Erythroblast (primary cell): ENCODE measurements at regions not wholly inside any gene's neighbourhood (a gene's known extent, or its start where the extent isn't known, plus 50 kb on each side); places are given as distances from the start of the nearest gene placed in this dataset.

Experiments used
- GATA1 ChIP-seq: IDR thresholded peaks from 2 replicates; pipeline ENCODE4 v1.6.1; 2011; ENCODE audit warnings: low read depth, mild to moderate bottlenecking, control low read depth, low read length, moderate library complexity
- POLR2A ChIP-seq: IDR thresholded peaks from 2 replicates; pipeline ENCODE4 v1.6.1; 2011; ENCODE audit warnings: mild to moderate bottlenecking, low read length

DNA sequence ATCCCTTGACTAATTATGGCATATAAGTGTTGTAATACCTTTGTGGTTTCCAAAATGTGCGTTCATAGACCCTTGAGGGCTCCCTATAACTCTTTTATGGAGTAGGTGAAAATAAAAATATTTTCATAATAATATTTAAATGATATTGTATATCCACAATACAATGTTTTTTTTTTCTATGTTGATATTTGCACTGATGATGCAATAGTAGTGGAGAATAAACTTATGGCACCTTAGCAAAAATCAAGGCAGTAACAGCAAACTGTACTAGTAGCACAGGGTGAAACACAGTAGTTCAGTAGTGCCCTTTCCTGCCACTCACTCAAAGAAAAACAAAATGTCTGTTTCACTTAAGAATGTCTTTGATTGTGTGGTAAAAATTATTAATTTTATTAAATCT, 465.3 kb downstream of the C4orf33 start:
- TF ChIP-seq POLR2A (no peak), GATA1 (no peak)
